HG03159 (cell line): ENCODE measurements at regions not wholly inside any gene's neighbourhood (a gene's known extent, or its start where the extent isn't known, plus 50 kb on each side); places are given as distances from the start of the nearest gene placed in this dataset.

Source experiments
- ATAC-seq: cut with Tn5 transposase; IDR thresholded peaks from one replicate; pipeline ENCODE4 v1.9.1; 2021; ENCODE audit warnings: mild to moderate bottlenecking, moderate library complexity; ENCODE audit not compliant: unreplicated experiment

GRCh38 chr12:108066583-108067577 is 62.2 kb upstream of the WSCD2 start:
- ATAC-seq = no peak

- no peak for ATAC-seq
Observed at GRCh38 chr12:108069651-108070165, 59.4 kb upstream of the WSCD2 start.

- ATAC-seq = no peak
Observed at GRCh38 chr12:108075561-108075960, 53.5 kb upstream of the WSCD2 start.

- ATAC-seq = no peak
Observed at GRCh38 chr12:108076556-108076955, 52.5 kb upstream of the WSCD2 start.

- no peak for ATAC-seq
Observed at GRCh38 chr12:108078428-108078827, 50.7 kb upstream of the WSCD2 start.
